Myocyte (in vitro differentiated cells): ENCODE measurements at regions not wholly inside any gene's neighbourhood (a gene's known extent, or its start where the extent isn't known, plus 50 kb on each side); places are given as distances from the start of the nearest gene placed in this dataset.
"Not testable (repeated sequence)": the region's sequence is repeated elsewhere in the genome, so short reads cannot be mapped to it uniquely, and the experiment has no call there.

ENCODE experiments used
- DNase-seq: peaks from one replicate; pipeline ENCODE4 v3.0.0-alpha.2; 2012; ENCODE audit warnings: low read depth

DNA sequence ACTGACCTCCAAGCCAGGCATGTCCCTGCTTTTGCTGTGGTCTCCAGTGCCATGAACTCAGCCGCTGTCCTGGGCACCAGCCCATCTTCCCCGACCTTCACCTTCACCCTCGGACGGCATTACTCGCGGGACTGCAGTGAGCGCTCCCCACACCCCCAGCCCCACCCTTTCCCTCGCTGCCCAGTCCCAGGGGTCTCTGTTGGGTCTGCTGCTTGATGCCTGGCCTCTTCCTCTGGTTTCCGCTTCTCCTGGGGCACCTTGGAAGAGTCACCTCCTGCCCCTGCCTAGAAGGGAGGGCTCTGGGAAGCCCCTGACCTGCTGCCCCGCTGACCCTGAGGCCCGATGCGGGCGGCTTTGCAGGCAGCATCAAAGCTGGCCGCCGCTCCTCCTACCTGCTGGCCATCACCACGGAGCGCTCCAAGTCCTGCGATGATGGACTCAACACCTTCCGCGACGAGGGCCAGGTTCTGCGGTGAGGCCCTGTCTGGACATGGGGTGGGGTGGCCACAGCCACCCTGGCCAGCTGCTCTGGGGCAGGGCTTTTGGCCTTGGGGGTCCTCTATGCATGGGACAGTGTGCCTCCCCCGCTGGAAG lies 102.3 kb downstream of the ZNF267 start:
- DNase-seq = not testable (repeated sequence)

DNA sequence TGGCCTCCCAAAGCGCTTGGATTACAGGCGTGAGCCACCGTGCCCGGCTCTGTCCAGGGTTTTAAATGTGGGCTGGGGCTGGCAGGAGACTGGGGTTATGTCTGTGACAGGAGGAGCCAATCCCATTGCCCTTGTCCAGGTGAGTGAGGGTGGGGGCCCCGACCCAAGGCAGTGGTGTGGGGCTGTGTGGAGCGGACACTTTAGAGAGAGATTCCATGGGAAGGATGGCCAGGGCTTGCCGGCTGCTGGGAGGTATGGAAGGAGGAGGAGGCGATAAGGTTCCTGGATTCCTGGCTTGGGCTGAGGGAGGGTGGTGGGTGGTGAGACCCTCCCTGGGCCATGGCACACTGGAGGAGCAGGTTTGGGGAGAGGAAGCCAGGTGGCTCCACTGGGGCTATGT lies 104.9 kb downstream of the ZNF267 start:
- DNase-seq = not testable (repeated sequence)

DNA sequence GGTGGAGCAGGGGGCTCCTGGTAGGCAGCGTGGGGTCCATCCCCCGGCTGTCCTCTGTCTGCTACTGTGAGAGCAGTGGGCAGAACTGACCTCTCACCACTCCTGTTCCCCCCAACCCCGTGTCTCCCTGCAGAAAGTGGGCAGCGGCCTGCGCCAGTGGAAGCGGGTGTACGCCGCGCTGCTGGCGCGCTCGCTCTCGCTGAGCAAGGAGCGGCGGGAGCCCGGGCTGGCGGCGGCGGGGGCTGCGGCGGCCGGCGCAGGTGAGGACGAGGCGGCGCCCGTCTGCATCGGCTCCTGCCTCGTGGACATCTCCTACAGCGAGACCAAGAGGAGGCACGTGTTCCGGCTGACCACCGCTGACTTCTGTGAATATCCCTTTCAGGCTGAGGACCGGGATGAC lies 108.1 kb downstream of the ZNF267 start:
- not testable (repeated sequence) for DNase-seq

- not testable (repeated sequence) for DNase-seq
Measured at GRCh38 chr16:31982986-31983385, 109.4 kb downstream of the ZNF267 start.

DNA sequence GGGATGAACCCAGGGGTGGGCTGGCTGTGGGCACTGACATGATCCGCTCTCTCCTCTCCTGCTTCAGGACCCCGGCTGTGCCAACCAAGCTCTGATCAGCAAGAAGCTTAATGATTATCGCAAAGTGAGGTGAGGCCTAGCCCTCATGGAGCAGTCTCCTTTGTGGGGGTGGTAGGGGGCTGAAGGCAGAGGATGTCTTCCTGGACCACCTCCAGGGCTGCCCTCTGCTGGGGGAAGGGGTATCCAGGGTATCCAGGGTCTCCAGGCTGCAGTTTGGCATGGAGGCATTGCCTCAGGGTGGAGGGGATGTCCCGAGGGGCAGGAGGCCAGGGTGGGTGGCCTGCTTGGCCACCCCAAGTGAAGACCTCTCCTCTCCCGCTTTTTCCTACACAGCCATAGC lies 110.1 kb downstream of the ZNF267 start:
- DNase-seq = not testable (repeated sequence)

GRCh38 chr16:31986895-31987294 lies 113.3 kb downstream of the ZNF267 start:
- DNase-seq = not testable (repeated sequence)

GRCh38 chr16:31988595-31989581 lies 115.3 kb downstream of the ZNF267 start:
- DNase-seq = not testable (repeated sequence)

GRCh38 chr16:31990261-31990660 lies 116.7 kb downstream of the ZNF267 start:
- not testable (repeated sequence) for DNase-seq

GRCh38 chr16:31990980-31991379 lies 117.4 kb downstream of the ZNF267 start:
- DNase-seq = not testable (repeated sequence)

- DNase-seq = not testable (repeated sequence)
Measured at GRCh38 chr16:31996325-31996724, 122.7 kb downstream of the ZNF267 start.

DNA sequence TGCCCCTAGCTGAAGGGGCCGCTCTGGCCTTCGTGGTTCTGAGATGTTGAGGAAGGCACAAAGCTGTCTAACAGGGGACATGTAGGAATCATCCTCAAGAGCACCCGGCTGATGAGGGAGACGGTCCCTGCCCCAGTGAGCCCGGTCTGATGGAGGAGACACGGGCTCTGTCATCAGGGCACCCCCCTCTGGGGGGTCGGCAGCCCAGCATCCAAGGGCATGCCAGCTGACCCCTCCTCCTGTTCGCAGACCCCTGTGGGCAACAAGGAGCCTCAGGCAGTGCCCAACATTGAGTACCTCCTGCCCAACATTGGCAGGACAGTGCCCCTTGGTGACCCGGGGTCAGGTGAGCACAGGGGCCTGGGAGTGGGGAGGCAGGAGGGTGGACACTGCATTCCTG lies 128.9 kb downstream of the ZNF267 start:
- DNase-seq = not testable (repeated sequence)

- not testable (repeated sequence) for DNase-seq
Measured at GRCh38 chr16:32003819-32004218, 130.2 kb downstream of the ZNF267 start.

GRCh38 chr16:32038783-32039496 lies 165.3 kb downstream of the ZNF267 start:
- DNase-seq = not testable (repeated sequence)

DNA sequence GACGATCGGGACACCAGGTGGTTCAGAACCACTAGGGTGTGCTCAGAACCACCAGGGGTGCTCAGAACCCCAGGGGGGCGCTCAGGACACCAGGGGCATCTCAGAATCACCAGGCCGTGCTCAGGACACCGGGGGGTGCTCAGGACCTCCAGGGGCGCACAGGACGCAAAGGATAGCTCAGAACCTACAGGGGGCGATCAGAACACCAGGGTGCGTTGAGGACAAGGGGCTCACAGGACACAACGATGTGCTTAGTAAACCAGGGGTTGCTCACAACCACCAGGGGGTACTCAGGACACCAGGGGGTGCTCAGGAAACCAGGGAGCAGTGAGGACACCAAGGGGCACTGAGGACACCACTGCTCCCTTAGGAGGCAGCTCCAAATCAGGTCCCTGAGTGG lies 166.3 kb downstream of the ZNF267 start:
- DNase-seq = not testable (repeated sequence)

DNA sequence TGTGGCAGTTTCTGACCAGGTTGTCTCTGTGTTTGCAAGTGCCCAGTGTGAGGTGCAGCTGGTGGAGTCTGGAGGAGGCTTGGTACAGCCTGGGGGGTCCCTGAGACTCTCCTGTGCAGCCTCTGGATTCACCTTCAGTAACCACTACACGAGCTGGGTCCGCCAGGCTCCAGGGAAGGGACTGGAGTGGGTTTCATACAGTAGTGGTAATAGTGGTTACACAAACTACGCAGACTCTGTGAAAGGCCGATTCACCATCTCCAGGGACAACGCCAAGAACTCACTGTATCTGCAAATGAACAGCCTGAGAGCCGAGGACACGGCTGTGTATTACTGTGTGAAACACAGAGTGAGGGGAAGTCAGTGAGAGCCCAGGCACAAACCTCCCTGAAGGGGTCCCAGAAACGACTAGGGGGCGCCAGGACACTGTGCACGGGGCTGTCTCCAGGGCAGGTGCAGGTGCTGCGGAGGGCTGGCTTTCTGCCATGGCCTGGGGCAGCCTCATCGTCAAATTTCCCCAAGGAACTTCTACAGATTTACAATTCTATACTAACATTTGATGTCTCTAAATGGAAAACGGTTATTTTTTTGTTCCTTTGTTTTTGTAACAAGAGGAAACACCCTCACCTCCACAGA lies 187.0 kb upstream of the TP53TG3D start:
- DNase-seq = not testable (repeated sequence)

DNA sequence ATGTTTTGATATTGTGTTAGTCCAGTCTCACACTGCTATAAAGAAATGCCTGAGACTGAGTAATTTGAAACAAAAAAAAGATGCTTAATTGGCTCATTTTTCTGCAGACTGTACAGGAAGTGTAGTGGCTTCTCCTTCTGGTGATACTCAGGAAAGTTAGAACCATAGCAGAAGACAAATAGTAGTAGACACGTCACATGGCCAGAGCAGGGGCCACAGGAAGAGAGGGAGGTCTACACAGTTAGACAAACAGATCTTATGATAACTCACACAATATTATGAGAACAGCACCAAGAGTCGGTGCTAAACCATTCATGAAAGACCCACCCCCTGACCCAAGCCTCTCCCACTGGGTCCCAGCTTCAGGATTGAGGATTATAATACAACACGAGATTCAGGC lies 181.5 kb upstream of the TP53TG3D start:
- not testable (repeated sequence) for DNase-seq

- not testable (repeated sequence) for DNase-seq
Measured at GRCh38 chr16:32083891-32084290, 169.2 kb upstream of the TP53TG3D start.

DNA sequence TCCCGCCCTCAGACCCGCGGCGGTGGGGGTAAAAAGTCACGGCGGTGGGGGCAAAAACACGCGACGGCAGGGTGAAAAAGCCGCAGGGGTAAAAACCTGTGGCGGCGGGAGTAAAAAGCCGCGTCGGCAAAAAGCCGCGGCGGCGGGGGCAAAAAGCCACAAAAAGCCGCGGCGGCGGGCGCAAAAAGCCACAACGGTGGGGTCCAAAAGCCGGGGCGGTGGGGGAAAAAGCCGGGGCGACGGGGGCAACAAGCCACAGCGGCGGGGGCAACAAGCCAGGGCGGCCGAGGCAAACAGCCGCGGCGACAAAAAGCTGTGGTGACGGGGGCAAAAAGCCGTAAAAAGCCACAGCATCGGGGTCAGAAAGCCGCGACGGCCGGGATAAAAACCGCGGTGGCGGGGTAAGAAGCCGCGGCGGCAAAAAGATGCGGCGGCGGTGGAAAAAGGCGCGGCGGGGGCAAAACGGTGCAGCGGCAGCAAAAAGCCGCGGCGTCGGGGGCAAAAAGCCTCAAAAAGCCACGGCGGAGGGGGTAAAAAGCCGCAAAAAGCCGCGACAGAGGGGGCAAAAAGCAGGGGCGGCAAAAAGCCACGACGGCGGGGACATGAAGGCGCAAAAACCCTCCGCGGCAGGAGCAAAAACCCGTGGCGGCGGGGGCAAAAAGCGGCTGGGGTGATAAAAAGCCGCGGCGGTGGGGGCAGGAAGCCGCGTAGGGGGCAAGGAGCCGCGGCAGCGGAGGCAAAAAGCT lies 168.3 kb upstream of the TP53TG3D start:
- not testable (repeated sequence) for DNase-seq

- DNase-seq = not testable (repeated sequence)
Measured at GRCh38 chr16:32085438-32086141, 167.5 kb upstream of the TP53TG3D start.

DNA sequence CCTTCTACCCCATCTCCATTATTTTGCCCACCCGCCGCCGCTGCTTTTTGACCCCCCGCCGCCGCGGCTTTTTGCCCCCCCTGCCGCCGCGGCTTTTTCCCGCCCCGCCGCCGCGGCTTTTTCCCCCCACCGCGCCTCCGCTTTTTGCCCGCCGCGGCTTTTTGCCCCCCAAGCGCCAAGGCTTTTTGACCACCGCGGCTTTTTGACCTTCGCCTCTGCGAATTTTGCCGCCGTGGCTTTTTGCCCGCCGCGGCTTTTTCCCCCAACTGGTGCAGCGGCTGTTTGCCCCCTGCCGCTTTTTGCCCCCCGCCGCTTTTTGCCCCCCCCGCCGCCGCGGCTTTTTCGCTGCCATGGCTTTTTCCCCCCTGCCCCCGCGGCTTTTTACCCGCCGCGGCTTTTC lies 137.5 kb upstream of the TP53TG3D start:
- not testable (repeated sequence) for DNase-seq
